ENCODE measurements at regions not wholly inside any gene's neighbourhood (a gene's known extent, or its start where the extent isn't known, plus 50 kb on each side); places are given as distances from the start of the nearest gene placed in this dataset.

- TF ChIP-seq CTCF (conservative IDR thresholded peaks at IDR 0.05; ENCODE audit: low read depth in 2 of 2) (no peak), POLR2AphosphoS5 (IDR thresholded peaks at IDR 0.05; ENCODE audit: low read depth) (no peak), JUNB (IDR thresholded peaks at IDR 0.05; ENCODE audit: unreplicated experiment) (no peak), CREB1 (CRISPR knock-in tag; IDR thresholded peaks at IDR 0.05; ENCODE audit: low read depth) (no peak), EZH2 (IDR thresholded peaks at IDR 0.05; ENCODE audit: low read depth, unreplicated experiment) (no peak), NANOG (IDR thresholded peaks at IDR 0.05; ENCODE audit: borderline replicate concordance) (no peak)
Measured at GRCh38 chr2:150971910-150972309, 289.8 kb downstream of the RBM43 start.

Measured in GM23338 (cell line).